ENCODE measurements at regions not wholly inside any gene's neighbourhood (a gene's known extent, or its start where the extent isn't known, plus 50 kb on each side); places are given as distances from the start of the nearest gene placed in this dataset.

DNA sequence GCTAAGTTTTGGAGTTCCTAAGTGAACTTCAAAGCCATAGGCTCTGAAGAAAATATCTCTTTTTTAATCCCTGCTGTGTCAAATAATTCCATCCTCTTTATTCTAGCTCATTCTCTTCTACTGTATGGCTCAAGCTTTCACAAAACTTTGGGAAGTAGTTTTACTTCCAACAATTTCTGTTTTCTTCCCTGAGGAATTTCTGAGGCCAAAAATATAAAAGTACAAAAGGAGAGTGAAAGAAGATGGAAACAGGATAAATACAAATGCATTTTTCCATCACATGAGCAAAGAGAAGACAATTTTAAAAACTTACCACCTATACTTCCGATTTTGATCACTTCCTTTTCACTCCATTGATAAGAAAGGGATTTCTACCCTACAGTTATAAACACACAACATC lies 585.7 kb upstream of the DAB2 start:
- in situ Hi-C loops (cut with MboI; ENCODE audit: low sequenced_read_pairs) = no loop called here

GRCh38 chr5:40006260-40006659 lies 581.5 kb upstream of the DAB2 start:
- in situ Hi-C loops (cut with MboI; ENCODE audit: low sequenced_read_pairs) = no loop called here

- in situ Hi-C loops (cut with MboI; ENCODE audit: low sequenced_read_pairs) = no loop called here
These were observed 577.0 kb upstream of the DAB2 start for GRCh38 chr5:40001796-40002195.

GRCh38 chr5:39998518-39998917 lies 573.7 kb upstream of the DAB2 start:
- in situ Hi-C loops (cut with MboI; ENCODE audit: low sequenced_read_pairs) = no loop called here

DNA sequence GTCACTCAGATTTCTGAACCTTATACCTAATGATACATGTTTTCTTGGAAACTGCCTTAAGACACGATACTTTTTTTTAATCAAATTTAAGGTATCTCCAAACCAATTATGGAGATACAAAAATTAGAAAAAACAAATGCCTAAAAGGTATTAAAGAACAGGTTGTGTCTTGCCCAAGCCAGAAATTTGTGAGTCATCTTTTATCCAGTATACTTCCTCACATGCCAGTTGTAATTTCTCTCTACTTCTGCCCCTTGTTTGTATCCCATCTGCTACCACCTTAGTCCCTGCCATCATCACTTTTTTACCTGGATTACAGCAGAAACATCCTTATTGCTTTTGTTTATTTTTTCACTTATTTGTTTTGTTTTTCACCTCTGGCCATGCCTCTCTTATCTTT lies 571.2 kb upstream of the DAB2 start:
- in situ Hi-C loops (cut with MboI; ENCODE audit: low sequenced_read_pairs) = no loop called here

DNA sequence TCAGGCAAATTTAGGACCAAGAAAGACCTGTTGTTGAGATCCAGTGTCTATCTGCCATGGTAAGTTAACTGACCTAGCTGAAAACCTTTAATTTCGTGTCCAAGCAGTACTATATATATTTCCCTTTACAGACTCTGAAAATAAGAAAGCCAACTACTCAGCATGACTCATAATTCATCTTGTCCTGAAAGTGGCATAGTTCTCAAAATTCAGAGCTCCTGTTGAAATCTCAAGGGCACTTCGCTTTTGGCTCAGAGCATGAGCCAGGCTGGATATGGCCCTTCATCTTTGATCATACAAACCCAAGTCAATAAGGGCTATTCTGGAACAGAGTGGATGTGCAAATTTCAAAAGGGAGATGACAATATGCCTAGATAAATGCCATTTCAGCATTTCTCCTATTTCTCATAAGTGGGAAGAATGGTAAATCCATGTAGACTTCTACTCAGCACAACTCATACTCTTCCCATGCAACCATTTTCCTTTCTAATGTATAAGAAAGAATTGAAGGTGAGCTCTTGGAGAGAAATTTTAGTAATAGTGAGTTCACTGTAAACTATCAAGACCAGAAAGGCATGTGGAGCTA lies 567.9 kb upstream of the DAB2 start:
- in situ Hi-C loops (cut with MboI; ENCODE audit: low sequenced_read_pairs) = no loop called here

DNA sequence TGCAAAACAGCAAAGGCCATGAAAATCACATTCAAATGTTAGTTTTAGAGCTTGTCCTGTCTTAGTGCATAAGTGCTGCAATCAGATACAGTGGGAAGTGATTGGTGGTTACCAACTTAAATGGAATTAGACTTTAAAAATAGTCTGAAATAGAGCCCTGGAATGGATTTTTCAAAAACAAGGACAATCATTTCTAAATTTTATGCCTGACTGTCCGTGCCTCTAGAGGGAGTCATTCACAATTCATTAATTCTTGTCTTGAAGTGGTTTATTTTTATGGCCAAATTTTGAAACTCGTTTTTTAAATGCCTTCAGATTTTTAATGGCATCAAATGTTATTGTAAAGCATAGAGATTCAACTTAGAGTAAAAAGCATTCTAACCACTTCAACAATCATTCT lies 561.8 kb upstream of the DAB2 start:
- in situ Hi-C loops (cut with MboI; ENCODE audit: low sequenced_read_pairs) = no loop called here

GRCh38 chr5:39980056-39980455 lies 555.3 kb upstream of the DAB2 start:
- in situ Hi-C loops (cut with MboI; ENCODE audit: low sequenced_read_pairs) = no loop called here

DNA sequence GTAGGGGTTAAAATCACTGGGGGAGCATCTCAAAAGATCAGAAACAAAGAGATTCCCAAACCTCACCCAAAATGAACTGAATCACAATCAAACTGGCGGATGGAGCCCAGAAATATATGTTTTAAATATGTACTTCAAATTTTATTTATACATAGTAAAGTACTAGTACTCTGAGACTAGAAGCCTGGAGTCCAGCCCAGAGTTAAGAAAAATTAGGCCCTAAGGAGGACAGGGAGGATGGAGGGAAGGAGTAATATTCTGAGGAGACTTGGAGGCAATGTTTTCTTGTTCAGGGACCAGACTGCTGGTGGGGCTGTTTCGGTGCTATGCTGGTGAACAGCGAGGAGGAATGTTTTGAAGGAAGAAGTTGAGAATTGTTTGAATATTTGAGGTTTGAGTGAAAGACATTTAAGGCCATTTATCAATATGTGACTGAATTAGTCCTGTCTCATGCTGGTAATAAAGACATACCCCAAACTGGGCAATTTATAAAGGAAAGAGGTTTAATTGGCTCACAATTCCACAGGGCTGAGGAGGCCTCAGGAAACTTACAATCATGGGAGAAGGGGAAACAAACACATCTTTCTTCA lies 552.4 kb upstream of the DAB2 start:
- in situ Hi-C loops (cut with MboI; ENCODE audit: low sequenced_read_pairs) = no loop called here

DNA sequence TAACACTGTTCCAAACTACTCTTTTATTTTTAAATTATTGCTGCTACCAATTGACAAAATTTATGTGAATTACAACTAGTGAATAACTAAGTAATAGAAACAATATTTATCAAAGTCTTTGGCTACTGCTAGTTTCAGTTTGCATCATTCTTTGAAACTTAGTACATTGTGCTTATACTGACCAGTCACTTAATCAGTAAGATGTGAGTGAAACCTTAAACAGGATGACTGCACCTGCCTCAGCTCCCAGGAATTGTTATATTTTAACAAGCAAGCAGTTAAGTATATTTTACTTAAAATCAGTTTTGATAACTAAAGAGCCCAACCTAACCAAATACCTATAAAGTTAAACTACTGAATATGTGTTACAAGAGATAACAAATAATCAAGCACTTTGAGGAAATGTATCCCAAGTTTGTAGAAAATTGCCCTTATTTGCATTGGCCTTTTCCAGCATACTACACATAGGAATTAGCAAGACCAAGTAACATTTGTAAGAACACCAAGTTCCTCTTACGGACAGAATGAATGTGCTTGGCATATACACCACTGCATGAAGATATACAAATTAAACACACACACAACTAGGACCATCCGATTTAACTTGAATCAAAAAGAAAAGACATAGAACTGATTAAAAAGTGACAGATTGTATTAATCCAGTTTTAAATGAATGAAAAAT lies 545.5 kb upstream of the DAB2 start:
- in situ Hi-C loops (cut with MboI; ENCODE audit: low sequenced_read_pairs) = no loop called here

DNA sequence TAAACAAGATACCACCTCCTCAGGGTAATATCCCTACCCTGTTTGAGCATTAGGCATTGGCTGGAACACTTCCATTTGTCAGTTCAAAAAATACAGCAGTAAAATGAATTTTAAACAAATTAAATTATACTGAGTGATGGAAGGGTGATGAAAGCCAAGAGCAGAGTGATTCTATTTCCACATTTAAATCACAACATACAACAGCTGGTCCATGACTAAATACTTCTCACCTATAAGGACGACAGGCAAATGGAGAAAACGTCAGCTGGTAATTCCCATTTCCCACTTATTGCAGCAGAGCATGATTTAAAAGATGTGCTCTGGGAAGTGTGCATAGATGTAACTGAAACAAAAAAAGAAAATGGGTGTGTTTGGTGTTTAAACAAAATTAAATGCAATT lies 543.6 kb upstream of the DAB2 start:
- in situ Hi-C loops (cut with MboI; ENCODE audit: low sequenced_read_pairs) = no loop called here

DNA sequence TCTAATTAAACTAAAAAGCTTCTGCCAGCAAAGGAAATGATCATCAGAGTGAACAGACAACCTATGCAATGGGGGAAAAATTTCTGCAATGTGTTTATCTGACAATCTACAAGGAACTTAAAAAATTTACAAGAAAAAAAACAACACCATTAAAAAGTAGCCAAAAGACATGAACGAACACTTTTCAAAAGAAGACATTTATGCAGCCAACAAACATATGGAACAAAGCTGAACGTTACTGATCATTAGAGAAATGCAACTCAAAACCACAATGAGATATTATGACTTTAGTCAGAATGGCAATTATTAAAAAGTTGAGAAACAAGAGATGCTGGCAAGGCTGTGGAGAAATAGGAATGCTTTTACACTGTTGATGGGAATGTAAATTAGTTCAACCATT lies 530.4 kb upstream of the DAB2 start:
- in situ Hi-C loops (cut with MboI; ENCODE audit: low sequenced_read_pairs) = no loop called here

DNA sequence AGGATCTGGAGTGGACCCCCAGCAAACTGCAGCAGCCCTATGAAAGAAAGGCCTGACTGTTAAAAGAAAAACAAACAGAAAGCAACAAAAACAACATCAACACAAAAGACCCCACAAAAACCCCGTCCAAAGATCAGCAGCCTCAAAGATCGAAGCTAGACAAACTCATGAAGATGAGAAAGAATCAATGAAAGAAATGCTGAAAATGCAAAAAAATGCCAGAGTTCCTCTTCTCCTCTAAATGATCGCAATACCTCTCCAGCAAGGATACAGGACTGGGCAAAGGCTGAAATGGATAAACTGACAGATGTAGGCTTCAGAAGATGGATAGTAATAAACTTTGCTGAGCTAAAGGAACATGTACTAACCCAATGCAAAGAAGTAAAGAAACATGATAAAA lies 526.3 kb upstream of the DAB2 start:
- in situ Hi-C loops (cut with MboI; ENCODE audit: low sequenced_read_pairs) = no loop called here

- in situ Hi-C loops (cut with MboI; ENCODE audit: low sequenced_read_pairs) = loop anchor here (10.0 kb wide), 1 partner anchor 736 kb away; no protein-coding TSS in a partner anchor
These were observed 524.2 kb upstream of the DAB2 start for GRCh38 chr5:39948867-39949468.

GRCh38 chr5:39948341-39948740 lies 523.6 kb upstream of the DAB2 start:
- in situ Hi-C loops (cut with MboI; ENCODE audit: low sequenced_read_pairs) = loop anchor here (10.0 kb wide), 1 partner anchor 736 kb away; no protein-coding TSS in a partner anchor

DNA sequence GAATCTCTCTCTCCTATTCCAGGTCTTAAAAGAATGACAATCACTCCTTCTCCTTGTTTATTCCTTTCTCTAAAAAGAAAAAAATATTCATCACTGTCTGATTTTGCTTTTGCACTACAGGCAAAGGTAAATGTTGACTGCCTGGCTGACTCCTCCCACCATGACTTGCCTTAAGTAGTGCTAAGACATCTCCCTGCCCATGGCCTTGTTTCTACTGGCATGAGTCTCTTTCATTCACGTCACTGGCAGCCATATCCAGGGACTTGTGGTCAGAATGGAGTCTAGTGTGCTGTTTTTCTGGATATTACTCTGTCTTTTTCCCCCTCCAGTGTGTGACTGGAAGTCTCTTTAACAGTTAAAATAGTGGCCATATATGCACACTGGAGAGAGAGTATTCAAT lies 522.9 kb upstream of the DAB2 start:
- in situ Hi-C loops (cut with MboI; ENCODE audit: low sequenced_read_pairs) = loop anchor here (10.0 kb wide), 1 partner anchor 737 kb away; no protein-coding TSS in a partner anchor

- in situ Hi-C loops (cut with MboI; ENCODE audit: low sequenced_read_pairs) = loop anchor here (10.0 kb wide), 1 partner anchor 738 kb away; no protein-coding TSS in a partner anchor
These were observed 521.7 kb upstream of the DAB2 start for GRCh38 chr5:39946356-39947045.

GRCh38 chr5:39945870-39946269 lies 521.1 kb upstream of the DAB2 start:
- in situ Hi-C loops (cut with MboI; ENCODE audit: low sequenced_read_pairs) = loop anchor here (10.0 kb wide), 1 partner anchor 739 kb away; no protein-coding TSS in a partner anchor

DNA sequence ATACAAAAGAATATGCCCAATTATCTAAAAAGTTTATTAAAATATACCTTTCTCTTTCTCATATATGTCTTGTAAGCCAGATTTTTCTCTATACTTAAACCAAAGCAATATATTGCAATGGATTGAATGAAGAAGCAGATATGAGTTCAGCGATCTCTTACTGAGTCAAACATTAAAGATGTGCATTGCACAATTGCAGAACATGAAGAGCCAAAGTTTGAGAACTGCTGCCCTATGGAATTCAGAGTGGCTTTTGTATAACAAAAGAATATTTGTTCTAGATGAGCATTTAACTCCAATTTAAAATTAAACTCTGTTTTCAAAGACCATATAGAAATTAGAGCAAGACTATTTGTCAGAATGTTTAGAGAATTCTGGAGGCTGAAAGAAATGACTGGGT lies 519.0 kb upstream of the DAB2 start:
- in situ Hi-C loops (cut with MboI; ENCODE audit: low sequenced_read_pairs) = loop anchor here (10.0 kb wide), 1 partner anchor 741 kb away; no protein-coding TSS in a partner anchor

DNA sequence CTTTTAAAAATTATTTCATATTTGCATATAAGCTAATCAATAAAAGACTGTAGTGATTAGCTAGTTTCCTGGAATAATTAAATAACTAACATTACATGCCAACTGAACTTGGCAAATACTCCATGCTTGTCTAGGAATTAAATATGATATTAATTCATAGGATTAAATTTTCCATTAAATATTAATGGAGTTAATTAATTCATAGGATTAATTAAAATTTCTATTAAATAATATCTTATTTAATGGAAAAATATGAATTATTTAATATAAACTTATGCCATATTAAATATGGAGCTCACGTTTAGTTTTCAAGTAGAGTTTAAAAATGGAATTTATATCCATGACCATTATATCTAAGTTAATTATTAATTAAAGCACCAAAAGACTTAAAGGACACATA lies 517.8 kb upstream of the DAB2 start:
- in situ Hi-C loops (cut with MboI; ENCODE audit: low sequenced_read_pairs) = loop anchor here (10.0 kb wide), 1 partner anchor 742 kb away; no protein-coding TSS in a partner anchor

DNA sequence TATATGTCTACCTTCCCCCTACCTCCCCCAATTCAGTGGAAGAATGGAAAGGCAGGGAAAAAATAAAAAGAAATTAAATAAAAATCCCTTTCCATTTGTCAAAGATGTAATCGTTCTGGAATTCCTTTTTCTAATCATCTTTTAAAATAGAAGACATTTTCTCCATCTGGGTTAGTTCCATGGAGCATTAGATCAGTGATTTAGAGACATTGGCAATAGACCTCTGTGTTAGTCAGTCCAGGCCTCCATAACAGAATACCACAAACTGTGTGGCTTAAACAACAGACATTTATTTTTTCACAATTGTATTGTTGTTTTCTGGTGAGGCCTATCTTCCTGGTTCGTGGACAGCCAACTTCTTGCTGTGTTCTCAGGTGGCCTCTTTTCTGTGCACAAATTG lies 516.6 kb upstream of the DAB2 start:
- in situ Hi-C loops (cut with MboI; ENCODE audit: low sequenced_read_pairs) = loop anchor here (10.0 kb wide), 1 partner anchor 743 kb away; no protein-coding TSS in a partner anchor

Measured in HL-60/S4 treated with retinoic acid at 250 ng/mL for 4 days and 3 days (cell line).